Epithelial cell of esophagus (primary cell): ENCODE measurements at regions not wholly inside any gene's neighbourhood (a gene's known extent, or its start where the extent isn't known, plus 50 kb on each side); places are given as distances from the start of the nearest gene placed in this dataset.

Experiments
- DNase-seq: peaks from one replicate; pipeline ENCODE4 v3.0.0; 2010; ENCODE audit warnings: low read depth
- H3K4me3 ChIP-seq: 2 replicates; pipeline ENCODE4 v1.5.1; 2011; ENCODE audit warnings: mild to moderate bottlenecking, low read length, control low read depth
- CTCF ChIP-seq: IDR thresholded peaks from 2 replicates; pipeline ENCODE4 v1.5.1; 2011; ENCODE audit warnings: low read depth, mild to moderate bottlenecking, low read length, control low read depth, inconsistent platforms; ENCODE audit not compliant: insufficient read depth; ENCODE audit errors: missing control alignments

DNA sequence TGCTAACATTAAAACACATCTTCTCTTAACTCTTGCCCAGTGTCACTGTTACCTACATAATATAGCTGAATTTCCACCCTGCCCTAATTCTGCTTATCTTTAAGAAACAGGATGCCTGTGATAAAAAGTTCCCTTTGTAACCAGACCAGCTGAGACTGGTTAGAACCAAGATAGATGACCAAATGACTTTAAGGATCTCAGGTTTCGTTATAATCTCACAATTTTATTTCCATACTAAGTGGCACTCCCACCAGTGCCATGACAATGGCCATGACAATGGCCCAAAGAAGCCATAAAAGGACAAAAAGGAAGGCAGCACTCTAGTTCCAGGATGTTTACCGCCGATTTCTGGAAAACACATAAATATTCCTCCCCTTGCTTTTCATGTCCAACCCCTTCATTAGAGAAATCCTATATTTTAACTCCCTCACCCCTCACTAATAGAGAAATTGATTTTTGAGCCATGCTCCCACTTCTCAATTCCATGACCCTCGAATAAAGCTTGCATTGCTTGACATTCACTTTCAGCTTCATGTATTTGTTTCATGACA is 126.1 kb downstream of the ELAPOR2 start:
- DNase-seq: no peak
- no peak for TF ChIP-seq CTCF
- no peak overlapping the region for H3K4me3 ChIP-seq

GRCh38 chr7:86932038-86932512 is 127.4 kb downstream of the ELAPOR2 start:
- TF ChIP-seq CTCF: no peak
- DNase-seq: peak; percentile 73
- H3K4me3 ChIP-seq: no peak overlapping the region

DNA sequence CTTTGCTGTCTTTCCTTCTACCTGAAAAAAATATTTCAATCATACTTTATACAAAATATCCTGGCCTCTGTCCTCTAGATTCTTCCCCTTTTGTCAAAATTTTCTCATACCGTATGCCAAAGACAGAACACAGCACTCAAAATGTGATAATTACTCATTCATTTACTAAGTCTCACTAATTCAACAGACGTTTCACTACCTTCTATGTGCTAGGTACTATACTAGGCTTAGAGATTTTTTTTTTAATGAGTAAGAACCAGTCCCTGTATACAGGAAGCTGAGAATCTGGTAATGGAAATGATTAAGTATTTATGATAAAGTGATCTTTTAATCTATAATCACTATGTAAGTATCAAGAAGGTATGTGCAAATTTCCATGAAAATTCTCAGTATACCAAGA is 128.0 kb downstream of the ELAPOR2 start:
- TF ChIP-seq CTCF: no peak
- no peak overlapping the region for H3K4me3 ChIP-seq
- DNase-seq: no peak

- H3K4me3 ChIP-seq: no peak overlapping the region
- no peak for DNase-seq
- TF ChIP-seq CTCF: no peak
Observed at GRCh38 chr7:86930554-86931307, 128.7 kb downstream of the ELAPOR2 start.

DNA sequence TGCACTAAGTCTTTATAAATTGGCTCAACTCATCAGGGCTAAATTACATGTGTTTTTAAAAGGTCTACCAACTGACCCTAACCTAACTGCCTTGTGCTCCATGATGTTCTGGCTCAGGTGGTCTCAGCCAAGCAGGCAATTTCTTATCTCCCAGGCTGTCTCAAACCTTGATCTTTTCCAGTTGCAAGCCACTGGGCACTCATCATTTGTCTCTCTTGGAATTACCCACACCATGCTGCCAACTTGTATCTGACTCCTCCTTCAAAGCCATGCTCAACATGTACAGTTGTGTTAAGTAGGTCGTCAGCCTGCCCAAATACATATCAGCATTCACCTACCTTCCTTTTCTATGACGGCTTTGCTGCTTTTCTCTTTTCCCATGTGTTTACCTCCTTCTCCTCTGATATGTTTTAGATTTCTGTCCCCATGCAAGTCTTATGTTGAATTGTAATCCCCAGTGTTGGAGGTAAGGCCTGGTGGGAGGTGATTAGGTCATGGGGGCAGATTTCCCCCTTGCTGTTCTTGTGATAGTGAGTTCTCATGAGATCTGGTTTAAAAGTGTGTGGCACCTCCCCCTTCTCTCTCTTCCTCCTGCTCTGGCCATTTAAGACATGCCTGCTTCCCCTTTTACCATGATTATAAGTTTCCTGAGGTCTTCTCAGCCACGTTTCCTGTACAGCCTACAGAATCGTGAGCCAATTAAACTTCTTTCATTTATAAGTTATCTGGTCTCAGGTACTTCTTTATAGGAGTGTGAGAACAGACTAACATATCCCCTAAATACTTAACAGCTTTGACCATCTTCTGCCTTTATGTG is 130.0 kb downstream of the ELAPOR2 start:
- DNase-seq: no peak
- no peak overlapping the region for H3K4me3 ChIP-seq
- no peak for TF ChIP-seq CTCF

DNA sequence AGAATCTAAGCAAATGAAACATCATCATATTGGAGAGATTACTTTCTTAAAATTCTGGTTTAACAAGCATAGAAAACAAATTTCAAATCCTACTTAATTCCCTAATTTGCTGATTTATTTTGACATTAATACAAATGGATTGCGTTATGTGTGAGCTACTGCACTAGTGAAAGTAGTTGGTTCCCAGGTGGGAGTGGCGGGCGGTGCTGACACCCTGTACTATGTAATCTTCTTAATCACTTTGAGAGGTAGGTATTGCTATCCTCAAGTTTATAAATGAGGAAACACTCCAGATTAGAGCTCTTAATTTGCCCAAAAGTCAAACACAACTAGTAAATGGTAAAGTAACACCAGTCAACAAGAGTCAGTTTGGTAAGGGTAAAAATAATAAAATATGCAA is 131.1 kb downstream of the ELAPOR2 start:
- no peak overlapping the region for H3K4me3 ChIP-seq
- no peak for DNase-seq
- no peak for TF ChIP-seq CTCF
